H1 (cell line): ENCODE measurements at regions not wholly inside any gene's neighbourhood (a gene's known extent, or its start where the extent isn't known, plus 50 kb on each side); places are given as distances from the start of the nearest gene placed in this dataset.

ENCODE experiments used
- CHD7 ChIP-seq: fragments of 300-600 bp; sonication (generic); IDR thresholded peaks from 2 replicates; pipeline ENCODE4 v1.7.1; 2012; ENCODE audit warnings: low read length, moderate library complexity, mild to moderate bottlenecking, inconsistent platforms; ENCODE audit not compliant: insufficient replicate concordance

GRCh38 chr5:117149312-117149711 lies 574.7 kb upstream of the SEMA6A start (continued):
- TF ChIP-seq CHD7, result no peak
